OCI-LY7 (cell line): ENCODE measurements at regions not wholly inside any gene's neighbourhood (a gene's known extent, or its start where the extent isn't known, plus 50 kb on each side); places are given as distances from the start of the nearest gene placed in this dataset.

Source experiments
- BruUV-seq: library from RNA; stranded (reverse); fragments of 400-500 nt; replicated peaks from 2 replicates; lab custom pipeline; 2021; lab: Mats Ljungman, UMichigan
- CTCF ChIA-PET: fragments of 300-600 bp; sonication (Branson Sonifier 250); formaldehyde crosslinking; loops from one replicate; lab custom pipeline; 2022; ENCODE audit warnings: antibody characterized with exemption; ENCODE audit not compliant: unreplicated experiment; lab: Charles Lee
- POLR2A ChIA-PET: fragments of 300-600 bp; sonication (Branson Sonifier 250); formaldehyde crosslinking; loops from one replicate; lab custom pipeline; 2022; ENCODE audit warnings: antibody characterized with exemption; lab: Charles Lee
- DNase-seq: peaks from one replicate; pipeline ENCODE4 v3.0.0-alpha.2; 2015; ENCODE audit warnings: low spot score
- H2AFZ ChIP-seq: fragments of 200-600 bp; sonication (generic), shearing (Covaris generic); 2 replicates; pipeline ENCODE4 v1.6.1; 2014; ENCODE audit warnings: mild to moderate bottlenecking, antibody characterized with exemption, low read length, moderate library complexity
- H3K27ac ChIP-seq: fragments of 200-600 bp; sonication (generic); 2 replicates; pipeline ENCODE4 v1.5.1; 2014; ENCODE audit warnings: mixed run types, low read depth, mild to moderate bottlenecking, moderate library complexity, low read length, inconsistent platforms; ENCODE audit not compliant: poor library complexity, severe bottlenecking
- H3K36me3 ChIP-seq: fragments of 200-600 bp; sonication (generic); 2 replicates; pipeline ENCODE4 v1.6.1; 2014; ENCODE audit warnings: mild to moderate bottlenecking, antibody characterized with exemption, low read length, moderate library complexity, mixed read lengths; ENCODE audit not compliant: insufficient read depth
- H3K4me1 ChIP-seq: fragments of 200-600 bp; sonication (generic); 2 replicates; pipeline ENCODE4 v1.5.1; 2014; ENCODE audit warnings: mild to moderate bottlenecking, low read length; ENCODE audit not compliant: insufficient read depth, poor library complexity, severe bottlenecking
- H3K4me2 ChIP-seq: fragments of 200-600 bp; sonication (generic); 2 replicates; pipeline ENCODE4 v1.6.1; 2014; ENCODE audit warnings: mild to moderate bottlenecking, low read length
- H3K4me3 ChIP-seq: fragments of 200-600 bp; sonication (generic); 2 replicates; pipeline ENCODE4 v1.5.1; 2014; ENCODE audit warnings: mild to moderate bottlenecking, low read depth, low read length; ENCODE audit not compliant: poor library complexity, severe bottlenecking
- H3K79me2 ChIP-seq: fragments of 200-600 bp; sonication (generic); 2 replicates; pipeline ENCODE4 v1.6.1; 2016; ENCODE audit warnings: low read depth, mild to moderate bottlenecking, low read length, moderate library complexity, mixed read lengths; ENCODE audit not compliant: insufficient read depth
- H3K9me2 ChIP-seq: fragments of 200-600 bp; sonication (generic); 2 replicates; pipeline ENCODE4 v1.6.1; 2016; ENCODE audit warnings: mild to moderate bottlenecking, low read length, mixed read lengths; ENCODE audit not compliant: insufficient read depth
- H3K9me3 ChIP-seq: fragments of 200-600 bp; sonication (generic); 2 replicates; pipeline ENCODE4 v1.6.1; 2014; ENCODE audit warnings: mild to moderate bottlenecking, mixed run types, low read length, mixed read lengths
- H4K20me1 ChIP-seq: fragments of 200-600 bp; sonication (generic); 2 replicates; pipeline ENCODE4 v1.6.1; 2014; ENCODE audit warnings: mild to moderate bottlenecking, antibody characterized with exemption, low read length, moderate library complexity, mixed read lengths; ENCODE audit not compliant: insufficient read depth
- EZH2phosphoT487 ChIP-seq: fragments of 200-600 bp; sonication (generic); IDR thresholded peaks from 2 replicates; pipeline ENCODE4 v1.6.1; 2018; ENCODE audit warnings: low read depth, borderline replicate concordance, mild to moderate bottlenecking, mixed run types, antibody characterized with exemption, low read length, moderate library complexity, mixed read lengths
- intact Hi-C: fragments of 100-400 bp; cut with micrococcal nuclease; formaldehyde crosslinking; loops from one replicate; pipeline ENCODE4 v1.10.0; 2022; ENCODE audit not compliant: unreplicated experiment
- TF ChIP-seq, protein P1 (sequence below): fragments of 200-600 bp; sonication (generic); conservative IDR thresholded peaks from 2 replicates; pipeline ENCODE4 v1.5.1; 2014; ENCODE audit warnings: mild to moderate bottlenecking, antibody characterized with exemption, low read length, moderate library complexity, mixed read lengths

- H2AFZ ChIP-seq = peak overlapping the region; percentile 98
- intact Hi-C loops = loop anchor here (1.0 to 5.0 kb wide), 2 partner anchors 23 to 53 kb away; partner anchors contain the start of gene KDM4C
- H3K4me1 ChIP-seq = peaks cover 14% of the 10 kb centered on the region
- no peaks in the 10 kb centered on the region for H3K9me2 ChIP-seq
- POLR2A ChIA-PET = interaction anchor here (0.5 to 2.5 kb wide), 7 partner anchors 12 to 1073 kb away, joined by 3 to 21 read pairs (median 6); partner anchors contain the start of gene KDM4C
- peak overlapping the region; percentile 51 for H3K27ac ChIP-seq
- DNase-seq = peak; percentile 91
- no TSS peak for BruUV-seq
- H3K4me2 ChIP-seq = peak overlapping the region; percentile 95
- TF ChIP-seq EZH2phosphoT487 = no peak
- TF ChIP-seq, protein P1, sequence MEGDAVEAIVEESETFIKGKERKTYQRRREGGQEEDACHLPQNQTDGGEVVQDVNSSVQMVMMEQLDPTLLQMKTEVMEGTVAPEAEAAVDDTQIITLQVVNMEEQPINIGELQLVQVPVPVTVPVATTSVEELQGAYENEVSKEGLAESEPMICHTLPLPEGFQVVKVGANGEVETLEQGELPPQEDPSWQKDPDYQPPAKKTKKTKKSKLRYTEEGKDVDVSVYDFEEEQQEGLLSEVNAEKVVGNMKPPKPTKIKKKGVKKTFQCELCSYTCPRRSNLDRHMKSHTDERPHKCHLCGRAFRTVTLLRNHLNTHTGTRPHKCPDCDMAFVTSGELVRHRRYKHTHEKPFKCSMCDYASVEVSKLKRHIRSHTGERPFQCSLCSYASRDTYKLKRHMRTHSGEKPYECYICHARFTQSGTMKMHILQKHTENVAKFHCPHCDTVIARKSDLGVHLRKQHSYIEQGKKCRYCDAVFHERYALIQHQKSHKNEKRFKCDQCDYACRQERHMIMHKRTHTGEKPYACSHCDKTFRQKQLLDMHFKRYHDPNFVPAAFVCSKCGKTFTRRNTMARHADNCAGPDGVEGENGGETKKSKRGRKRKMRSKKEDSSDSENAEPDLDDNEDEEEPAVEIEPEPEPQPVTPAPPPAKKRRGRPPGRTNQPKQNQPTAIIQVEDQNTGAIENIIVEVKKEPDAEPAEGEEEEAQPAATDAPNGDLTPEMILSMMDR = no peak
- no peaks in the 10 kb centered on the region for H4K20me1 ChIP-seq
- H3K79me2 ChIP-seq = no peaks in the 10 kb centered on the region
- H3K4me3 ChIP-seq = peak overlapping the region; percentile 83
- H3K9me3 ChIP-seq = peaks cover 14% of the 10 kb centered on the region; the same call in 1 of the 2 replicates
- H3K36me3 ChIP-seq = no peaks in the 10 kb centered on the region
- CTCF ChIA-PET = interaction anchor here (1.0 kb wide), 1 partner anchor 291 kb away, joined by 3 read pairs; the partner anchor contains the start of gene UHRF2
Observed at GRCh38 chr9:6703898-6704639, 53.7 kb upstream of the KDM4C start.

DNA sequence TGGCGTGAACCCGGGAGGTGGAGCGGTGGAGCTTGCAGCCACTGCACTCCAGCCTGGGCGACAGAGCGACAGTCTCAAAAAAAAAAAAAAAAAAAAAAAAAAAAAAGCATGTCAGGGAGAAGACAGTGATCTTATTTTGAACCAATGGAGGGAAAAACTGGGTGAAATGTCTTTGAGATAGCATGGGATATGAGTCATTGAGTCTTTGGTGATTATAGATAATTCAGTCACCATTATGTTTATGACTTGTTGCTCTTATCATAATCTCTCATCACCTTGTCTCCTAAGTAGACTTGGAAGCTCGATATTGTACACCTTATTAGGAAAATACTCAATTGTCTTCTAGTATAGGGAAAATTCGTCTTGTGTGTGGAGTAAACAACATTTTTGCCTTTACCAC is 55.1 kb upstream of the KDM4C start:
- Histone ChIP-seq H3K27ac (no peak overlapping the region), H3K9me3 (0 out of 2 replicates have a peak, but pooled peaks cover 3% of the 10 kb centered on the region), H3K9me2 (no peaks in the 10 kb centered on the region), H3K36me3 (no peaks in the 10 kb centered on the region), H3K79me2 (no peaks in the 10 kb centered on the region), H3K4me2 (peak overlapping the region; percentile 95), H3K4me1 (peaks cover 14% of the 10 kb centered on the region), H4K20me1 (no peaks in the 10 kb centered on the region), H2AFZ (peak overlapping the region; percentile 98; the same call in 1 of the 2 replicates), H3K4me3 (peak overlapping the region; percentile 83)
- ChIA-PET CTCF (interaction anchor here (1.2 kb wide), 1 partner anchor 21 kb away, joined by 5 read pairs; no protein-coding TSS in a partner anchor), POLR2A (interaction anchor here (0.6 to 2.5 kb wide), 7 partner anchors 11 to 676 kb away, joined by 3 to 21 read pairs (median 3); partner anchors contain the start of gene KDM4C)
- no peak for DNase-seq
- intact Hi-C loops = loop anchor here (1.0 to 5.0 kb wide), 2 partner anchors 21 to 55 kb away; partner anchors contain the start of gene KDM4C
- TF ChIP-seq EZH2phosphoT487 = no peak
- TF ChIP-seq, protein P1 = no peak
- no TSS peak for BruUV-seq
